Chondrocyte (in vitro differentiated cells): ENCODE measurements at regions not wholly inside any gene's neighbourhood (a gene's known extent, or its start where the extent isn't known, plus 50 kb on each side); places are given as distances from the start of the nearest gene placed in this dataset.

Experiments used
- DNase-seq: peaks from one replicate; pipeline ENCODE4 v3.0.0; 2021; ENCODE audit warnings: mixed read lengths, low spot score
- H3K27ac Mint-ChIP-seq: one replicate; pipeline ENCODE4 v1.8.0; 2021; ENCODE audit warnings: mild to moderate bottlenecking, moderate library complexity, mixed read lengths; ENCODE audit not compliant: unreplicated experiment
- H3K27me3 Mint-ChIP-seq: 2 replicates; pipeline ENCODE4 v1.8.0; 2021; ENCODE audit warnings: low read depth, mixed read lengths
- H3K36me3 Mint-ChIP-seq: 2 replicates; pipeline ENCODE4 v1.8.0; 2021; ENCODE audit warnings: low read depth, mixed read lengths
- H3K4me1 Mint-ChIP-seq: 2 replicates; pipeline ENCODE4 v1.8.0; 2021; ENCODE audit warnings: low read depth, mild to moderate bottlenecking, mixed read lengths
- H3K4me3 Mint-ChIP-seq: one replicate; pipeline ENCODE4 v1.8.0; 2021; ENCODE audit warnings: mild to moderate bottlenecking, moderate library complexity, mixed read lengths; ENCODE audit not compliant: unreplicated experiment
- H3K9me3 Mint-ChIP-seq: 2 replicates; pipeline ENCODE4 v1.8.0; 2021; ENCODE audit warnings: low read depth, mixed read lengths
- TF ChIP-seq, protein P1 (sequence below): fragments of 200-600 bp; sonication (generic); IDR thresholded peaks from 2 replicates; pipeline ENCODE4 v1.5.0; 2021; ENCODE audit warnings: antibody characterized with exemption, mild to moderate bottlenecking, moderate library complexity

DNA sequence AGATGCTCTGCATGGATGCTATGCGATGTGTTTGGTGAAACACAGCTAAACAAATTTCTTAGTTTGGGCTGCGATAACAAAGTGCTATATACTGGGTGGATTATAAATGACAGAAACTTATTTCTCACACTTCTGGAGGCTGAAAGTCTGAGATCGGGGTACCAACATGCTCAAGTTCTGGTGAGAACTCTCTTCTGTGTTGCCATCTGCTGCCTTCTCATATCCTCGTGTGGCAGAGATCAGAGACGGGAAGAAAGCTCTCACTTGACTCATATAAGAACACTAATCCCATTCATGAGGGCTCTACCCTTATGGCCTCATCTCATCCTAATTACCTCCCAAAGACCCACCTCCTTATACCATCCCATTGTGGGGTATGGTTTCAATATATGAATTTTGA, 162.0 kb upstream of the DTNBP1 start:
- no peak for DNase-seq
- TF ChIP-seq, protein P1, sequence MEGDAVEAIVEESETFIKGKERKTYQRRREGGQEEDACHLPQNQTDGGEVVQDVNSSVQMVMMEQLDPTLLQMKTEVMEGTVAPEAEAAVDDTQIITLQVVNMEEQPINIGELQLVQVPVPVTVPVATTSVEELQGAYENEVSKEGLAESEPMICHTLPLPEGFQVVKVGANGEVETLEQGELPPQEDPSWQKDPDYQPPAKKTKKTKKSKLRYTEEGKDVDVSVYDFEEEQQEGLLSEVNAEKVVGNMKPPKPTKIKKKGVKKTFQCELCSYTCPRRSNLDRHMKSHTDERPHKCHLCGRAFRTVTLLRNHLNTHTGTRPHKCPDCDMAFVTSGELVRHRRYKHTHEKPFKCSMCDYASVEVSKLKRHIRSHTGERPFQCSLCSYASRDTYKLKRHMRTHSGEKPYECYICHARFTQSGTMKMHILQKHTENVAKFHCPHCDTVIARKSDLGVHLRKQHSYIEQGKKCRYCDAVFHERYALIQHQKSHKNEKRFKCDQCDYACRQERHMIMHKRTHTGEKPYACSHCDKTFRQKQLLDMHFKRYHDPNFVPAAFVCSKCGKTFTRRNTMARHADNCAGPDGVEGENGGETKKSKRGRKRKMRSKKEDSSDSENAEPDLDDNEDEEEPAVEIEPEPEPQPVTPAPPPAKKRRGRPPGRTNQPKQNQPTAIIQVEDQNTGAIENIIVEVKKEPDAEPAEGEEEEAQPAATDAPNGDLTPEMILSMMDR: no peak
- no peaks in the 10 kb centered on the region for H3K9me3 Mint-ChIP-seq
- H3K27ac Mint-ChIP-seq: no peak overlapping the region
- peaks cover 10% of the 10 kb centered on the region for H3K27me3 Mint-ChIP-seq
- no peak overlapping the region for H3K4me3 Mint-ChIP-seq
- H3K36me3 Mint-ChIP-seq: no peaks in the 10 kb centered on the region
- H3K4me1 Mint-ChIP-seq: no peaks in the 10 kb centered on the region

DNA sequence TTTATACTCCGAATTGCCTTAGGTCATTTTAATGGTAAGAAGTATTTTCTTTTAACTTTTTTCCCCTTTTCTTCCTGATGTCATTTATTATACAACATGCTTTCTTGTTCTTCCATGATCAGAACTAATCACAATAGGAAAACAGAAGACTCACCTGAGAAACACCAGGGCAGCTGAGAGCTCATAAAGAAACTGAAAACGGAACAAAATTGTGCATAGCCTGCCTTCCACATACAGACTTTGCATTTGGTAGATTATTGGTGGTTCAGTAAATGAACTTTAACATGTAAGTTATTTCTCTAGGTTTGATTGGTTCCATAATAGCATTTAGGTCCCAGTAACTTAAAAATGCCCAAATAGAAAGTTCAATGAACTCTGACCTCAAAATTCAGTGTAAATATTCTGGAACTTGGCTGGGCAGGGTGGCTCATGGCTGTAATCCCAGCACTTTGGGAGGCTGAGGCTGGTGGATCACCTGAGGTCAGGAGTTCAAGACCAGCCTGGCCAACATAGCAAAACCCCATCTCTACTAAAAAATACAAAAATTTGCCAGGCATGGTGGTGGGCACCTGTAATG, 161.1 kb upstream of the DTNBP1 start:
- Mint-ChIP-seq H3K27me3 (peaks cover 11% of the 10 kb centered on the region), H3K4me3 (no peak overlapping the region), H3K4me1 (no peaks in the 10 kb centered on the region)

DNA sequence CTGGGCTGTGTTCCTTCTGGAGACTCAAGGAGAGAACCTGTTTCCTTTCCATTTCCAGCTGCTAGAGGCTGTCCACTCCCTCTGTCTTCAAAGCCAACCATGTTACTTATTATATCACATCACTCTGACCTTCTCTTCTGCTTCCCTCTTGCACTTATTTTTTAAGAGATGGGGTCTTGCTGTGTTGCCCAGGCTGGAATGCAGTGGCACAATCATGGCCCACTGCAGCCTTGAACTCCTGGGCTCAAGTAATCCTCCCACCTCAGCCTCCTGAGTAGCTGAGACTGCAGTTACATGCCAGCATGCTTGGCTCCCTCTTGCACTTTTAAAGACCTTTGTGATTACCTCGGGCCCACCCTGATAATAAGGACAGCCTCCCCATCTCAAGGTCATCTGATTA, 160.0 kb upstream of the DTNBP1 start:
- H3K27ac Mint-ChIP-seq: no peak overlapping the region
- no peak for DNase-seq
- no peaks in the 10 kb centered on the region for H3K4me1 Mint-ChIP-seq
- H3K9me3 Mint-ChIP-seq: no peaks in the 10 kb centered on the region
- peaks cover 12% of the 10 kb centered on the region for H3K27me3 Mint-ChIP-seq
- TF ChIP-seq, protein P1: no peak
- H3K36me3 Mint-ChIP-seq: no peaks in the 10 kb centered on the region
- H3K4me3 Mint-ChIP-seq: no peak overlapping the region

More for the DNA sequence above, 161.1 kb upstream of the DTNBP1 start:
- Mint-ChIP-seq H3K9me3 (no peaks in the 10 kb centered on the region), H3K36me3 (no peaks in the 10 kb centered on the region), H3K27ac (no peak overlapping the region)
- TF ChIP-seq, protein P1: no peak
- DNase-seq: no peak

DNA sequence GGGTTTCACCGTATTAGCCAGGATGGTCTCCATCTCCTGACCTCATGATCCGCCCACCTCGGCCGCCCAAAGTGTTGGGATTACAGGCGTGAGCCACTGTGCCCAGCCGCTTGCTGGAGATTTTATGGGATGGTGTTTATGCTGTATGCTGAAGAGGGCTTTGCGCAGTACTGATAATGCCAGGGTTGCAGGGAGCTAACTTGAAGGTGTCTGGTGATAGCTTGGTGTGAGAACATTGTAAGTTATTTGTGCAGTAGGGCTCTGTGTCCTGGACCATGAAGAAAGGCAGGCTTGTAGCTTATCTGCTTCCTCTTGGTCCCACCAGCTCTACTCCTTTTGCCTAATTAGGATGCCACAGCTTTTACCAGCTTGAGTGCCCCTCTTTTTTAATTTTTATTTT, 157.0 kb upstream of the DTNBP1 start:
- TF ChIP-seq, protein P1: no peak
- Mint-ChIP-seq H3K9me3 (no peaks in the 10 kb centered on the region), H3K36me3 (peaks cover 2% of the 10 kb centered on the region), H3K27ac (no peak overlapping the region), H3K4me1 (peaks cover 8% of the 10 kb centered on the region), H3K4me3 (no peak overlapping the region), H3K27me3 (peaks cover 8% of the 10 kb centered on the region)
- no peak for DNase-seq

DNA sequence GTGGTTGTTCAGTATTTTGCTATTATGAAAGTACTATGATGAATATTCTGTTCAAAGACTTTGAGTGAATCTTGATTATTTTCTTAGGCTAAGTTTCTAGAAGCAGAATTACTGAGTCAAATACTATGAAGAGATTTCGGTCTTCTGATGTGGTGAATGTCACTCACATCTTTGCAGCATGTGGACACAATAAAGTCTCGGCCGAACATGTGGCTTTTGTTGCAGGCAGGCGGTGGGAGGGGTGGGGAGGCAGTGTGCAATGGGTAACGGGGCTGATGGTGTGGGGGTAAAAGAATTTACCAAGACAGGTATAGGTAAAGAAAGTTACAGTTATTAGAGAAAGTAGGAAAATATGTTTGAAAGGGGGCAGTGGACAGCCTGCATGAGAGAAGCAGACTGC, 156.4 kb upstream of the DTNBP1 start:
- no peak for DNase-seq

More for the DNA sequence above, 156.4 kb upstream of the DTNBP1 start:
- H3K4me3 Mint-ChIP-seq: no peak overlapping the region
- TF ChIP-seq, protein P1: no peak
- peaks cover 2% of the 10 kb centered on the region for H3K36me3 Mint-ChIP-seq
- no peaks in the 10 kb centered on the region for H3K9me3 Mint-ChIP-seq
- H3K27me3 Mint-ChIP-seq: peaks cover 5% of the 10 kb centered on the region
- peaks cover 8% of the 10 kb centered on the region for H3K4me1 Mint-ChIP-seq
- no peak overlapping the region for H3K27ac Mint-ChIP-seq
